ENCODE measurements at regions not wholly inside any gene's neighbourhood (a gene's known extent, or its start where the extent isn't known, plus 50 kb on each side); places are given as distances from the start of the nearest gene placed in this dataset.

GRCh38 chr6:6758915-6759654 is 170.6 kb downstream of the LY86 start (continued):
- TF ChIP-seq USF2 (CRISPR knock-in tag; IDR thresholded peaks at IDR 0.05) (no peak), NR3C1 (CRISPR knock-in tag; IDR thresholded peaks at IDR 0.05) (no peak), ZEB2 (IDR thresholded peaks at IDR 0.05) (no peak), C11orf30 (IDR thresholded peaks at IDR 0.05; ENCODE audit: low read depth) (no peak), MBD2 (IDR thresholded peaks at IDR 0.05; ENCODE audit: borderline replicate concordance, low read depth) (no peak), HCFC1 (IDR thresholded peaks at IDR 0.05; ENCODE audit: low read depth, low read length) (peak; percentile 20; the same call in 1 of the 2 replicates), ZFX (CRISPR knock-in tag; IDR thresholded peaks at IDR 0.05) (no peak), ZNF512 (tag; IDR thresholded peaks at IDR 0.05) (no peak), ZNF280A (IDR thresholded peaks at IDR 0.05; ENCODE audit: low read depth, partially characterized antibody) (no peak), FOXM1 (IDR thresholded peaks at IDR 0.05; ENCODE audit: low read depth) (no peak), FOXM1 (CRISPR knock-in tag; IDR thresholded peaks at IDR 0.05; ENCODE audit: low read depth) (no peak), SMAD1 (IDR thresholded peaks at IDR 0.05; ENCODE audit: low read depth, low read length, partially characterized antibody) (no peak), ERF (CRISPR knock-in tag; IDR thresholded peaks at IDR 0.05) (no peak), ZNF175 (CRISPR knock-in tag; IDR thresholded peaks at IDR 0.05; ENCODE audit: low read depth) (no peak), CEBPB (tag; IDR thresholded peaks at IDR 0.05) (no peak), ZNF197 (CRISPR knock-in tag; IDR thresholded peaks at IDR 0.05; ENCODE audit: low read depth) (no peak), MTA3 (IDR thresholded peaks at IDR 0.05; ENCODE audit: borderline replicate concordance) (no peak), E2F1 (CRISPR knock-in tag; IDR thresholded peaks at IDR 0.05) (no peak), CBX1 (IDR thresholded peaks at IDR 0.05; ENCODE audit: low read depth) (no peak), ZBTB26 (CRISPR knock-in tag; IDR thresholded peaks at IDR 0.05) (no peak), ZNF830 (CRISPR knock-in tag; IDR thresholded peaks at IDR 0.05) (no peak), ZNF551 (CRISPR knock-in tag; IDR thresholded peaks at IDR 0.05) (no peak)

Data from K562 (cell line).